ENCODE measurements at regions not wholly inside any gene's neighbourhood (a gene's known extent, or its start where the extent isn't known, plus 50 kb on each side); places are given as distances from the start of the nearest gene placed in this dataset.

DNA sequence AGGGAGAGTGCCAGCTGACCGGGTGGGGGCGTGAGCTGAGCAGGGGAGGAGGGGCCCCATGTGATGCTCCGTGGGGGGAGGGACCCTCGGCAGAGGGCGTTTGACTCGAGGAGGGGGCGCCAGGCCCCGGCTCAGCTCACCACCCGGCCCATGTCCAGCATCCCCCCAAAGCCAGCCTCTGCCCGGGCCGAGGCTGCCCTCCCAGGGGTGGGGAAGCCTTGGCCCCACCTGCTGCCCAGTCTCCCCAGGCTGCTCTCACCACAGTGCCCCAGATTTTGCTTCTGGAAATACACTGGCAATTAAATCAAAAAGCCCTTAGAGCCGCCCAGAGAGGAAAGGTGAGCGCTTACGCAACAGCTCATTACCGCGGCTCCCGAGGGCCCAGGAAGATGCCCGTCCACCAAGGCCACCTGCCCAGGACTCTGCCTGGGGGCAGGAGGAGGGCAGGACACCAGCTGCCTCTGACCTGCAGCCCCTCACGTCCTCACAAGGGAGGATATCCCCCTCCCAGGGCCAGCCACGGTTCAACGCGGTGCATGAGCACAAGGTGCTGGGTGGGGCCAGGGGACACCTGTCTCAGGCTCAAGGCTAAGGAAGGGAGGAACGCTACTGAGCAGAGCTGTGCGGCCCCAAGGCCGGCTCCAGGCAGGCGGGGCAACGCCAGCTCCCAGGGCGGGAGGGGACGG is 70.0 kb upstream of the INPP5A start:
- TF ChIP-seq EZH2 (IDR thresholded peaks at IDR 0.05): no peak
- TF ChIP-seq CTCF (IDR thresholded peaks at IDR 0.05): no peak
- no peak for TF ChIP-seq EZH2phosphoT487 (IDR thresholded peaks at IDR 0.05)
